ENCODE measurements at regions not wholly inside any gene's neighbourhood (a gene's known extent, or its start where the extent isn't known, plus 50 kb on each side); places are given as distances from the start of the nearest gene placed in this dataset.

DNA sequence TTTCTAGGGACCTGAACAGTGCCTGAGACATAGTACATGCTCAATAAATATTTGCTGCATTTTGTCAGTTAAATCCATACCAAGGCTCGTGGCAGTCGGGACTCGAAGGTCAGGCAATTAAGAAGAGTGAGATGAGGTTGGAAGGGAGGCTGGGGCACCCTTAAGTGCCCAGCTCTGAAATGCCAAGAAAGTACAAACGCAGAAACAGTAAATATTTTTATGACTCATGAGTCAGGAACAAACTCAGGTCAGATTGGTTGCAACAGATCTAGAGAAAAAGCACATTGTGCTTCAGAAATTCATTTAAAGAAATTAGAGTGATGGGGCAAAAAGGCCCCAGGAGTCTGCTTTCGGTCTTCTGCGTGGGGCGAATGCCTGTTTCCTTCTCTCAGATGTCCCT lies 83.0 kb upstream of the FZD10 start:
- intact Hi-C loops (cut with DNase I; ENCODE audit: low total_unique reads), result no loop called here
- H3K27me3 ChIP-seq, result peaks cover 0 to 5% of the 10 kb centered on the region in 2 donors

DNA sequence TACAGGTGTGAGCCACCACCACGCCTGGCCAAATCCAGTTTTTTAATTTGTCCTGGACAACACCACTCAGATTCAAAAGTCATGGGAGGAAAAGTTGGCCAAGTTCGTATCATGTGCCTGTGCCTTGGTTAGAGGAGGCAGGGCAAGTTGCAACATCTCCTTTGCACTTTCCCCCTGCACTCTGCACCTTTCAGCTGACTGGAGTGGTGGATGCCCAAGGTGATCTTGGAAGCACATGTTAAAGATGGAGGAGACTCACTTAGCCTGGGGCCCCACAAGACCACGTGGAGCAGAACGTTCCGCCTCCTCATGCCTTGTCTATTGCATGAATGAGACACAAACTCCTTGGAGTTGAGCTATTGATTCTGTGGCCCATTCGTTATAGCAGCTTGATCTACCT lies 82.1 kb upstream of the FZD10 start:
- Histone ChIP-seq H3K27ac (no peak overlapping the region), H3K27me3 (peaks cover 0 to 3% of the 10 kb centered on the region in 2 donors)

More for the DNA sequence above, 83.0 kb upstream of the FZD10 start:
- H3K4me3 ChIP-seq, result no peak overlapping the region
- no peaks in the 10 kb centered on the region for H3K4me1 ChIP-seq
- no peak for DNase-seq
- no peak overlapping the region for H3K27ac ChIP-seq
- H3K9me3 ChIP-seq, result no peaks in the 10 kb centered on the region
- no peaks in the 10 kb centered on the region for H3K36me3 ChIP-seq
- TF ChIP-seq, protein P1, sequence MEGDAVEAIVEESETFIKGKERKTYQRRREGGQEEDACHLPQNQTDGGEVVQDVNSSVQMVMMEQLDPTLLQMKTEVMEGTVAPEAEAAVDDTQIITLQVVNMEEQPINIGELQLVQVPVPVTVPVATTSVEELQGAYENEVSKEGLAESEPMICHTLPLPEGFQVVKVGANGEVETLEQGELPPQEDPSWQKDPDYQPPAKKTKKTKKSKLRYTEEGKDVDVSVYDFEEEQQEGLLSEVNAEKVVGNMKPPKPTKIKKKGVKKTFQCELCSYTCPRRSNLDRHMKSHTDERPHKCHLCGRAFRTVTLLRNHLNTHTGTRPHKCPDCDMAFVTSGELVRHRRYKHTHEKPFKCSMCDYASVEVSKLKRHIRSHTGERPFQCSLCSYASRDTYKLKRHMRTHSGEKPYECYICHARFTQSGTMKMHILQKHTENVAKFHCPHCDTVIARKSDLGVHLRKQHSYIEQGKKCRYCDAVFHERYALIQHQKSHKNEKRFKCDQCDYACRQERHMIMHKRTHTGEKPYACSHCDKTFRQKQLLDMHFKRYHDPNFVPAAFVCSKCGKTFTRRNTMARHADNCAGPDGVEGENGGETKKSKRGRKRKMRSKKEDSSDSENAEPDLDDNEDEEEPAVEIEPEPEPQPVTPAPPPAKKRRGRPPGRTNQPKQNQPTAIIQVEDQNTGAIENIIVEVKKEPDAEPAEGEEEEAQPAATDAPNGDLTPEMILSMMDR (IDR thresholded peaks at IDR 0.05), result no peak

DNA sequence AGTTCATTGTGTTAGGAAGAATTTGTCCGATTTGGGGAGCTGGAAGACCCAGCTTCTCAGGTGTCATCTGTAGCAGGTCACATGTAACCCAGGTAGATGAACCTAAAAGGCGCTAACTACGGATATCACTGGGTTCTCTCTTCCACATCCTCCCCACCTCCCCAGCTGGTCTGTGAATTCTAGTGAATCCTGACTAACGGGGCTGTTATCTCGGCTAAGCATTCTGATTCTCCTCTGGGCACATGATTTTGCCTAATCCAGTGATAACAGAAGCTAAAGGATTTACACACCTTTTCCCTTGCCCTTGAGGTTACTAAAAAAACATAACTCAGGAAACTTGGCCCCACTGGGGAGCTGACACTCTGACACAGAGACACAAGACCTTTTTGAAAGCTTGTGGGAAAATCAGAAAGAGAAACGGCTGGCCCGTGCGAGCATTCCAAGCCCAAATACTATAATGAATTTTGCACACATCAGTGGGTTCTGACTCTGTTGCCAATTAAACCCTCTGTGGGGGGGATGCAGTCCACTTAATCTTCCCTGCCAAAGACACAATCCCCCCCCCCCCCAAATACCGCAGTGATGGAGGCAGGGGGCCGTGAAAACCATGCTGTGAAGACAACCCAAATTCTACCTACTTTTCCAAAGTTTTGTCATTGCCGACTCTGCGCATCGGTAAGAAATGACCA lies 81.0 kb upstream of the FZD10 start:
- peaks cover 0 to 3% of the 10 kb centered on the region in 2 donors for H3K27me3 ChIP-seq
- H3K27ac ChIP-seq, result no peak overlapping the region
- DNase-seq, result no peak
- H3K4me3 ChIP-seq, result no peak overlapping the region
- H3K4me1 ChIP-seq, result no peaks in the 10 kb centered on the region
- TF ChIP-seq, protein P1 (IDR thresholded peaks at IDR 0.05), result no peak
- no peaks in the 10 kb centered on the region for H3K9me3 ChIP-seq
- H3K36me3 ChIP-seq, result no peaks in the 10 kb centered on the region
- intact Hi-C loops (cut with DNase I; ENCODE audit: low total_unique reads), result no loop called here

More for the DNA sequence above, 82.1 kb upstream of the FZD10 start:
- H3K4me1 ChIP-seq, result no peaks in the 10 kb centered on the region
- intact Hi-C loops (cut with DNase I; ENCODE audit: low total_unique reads), result no loop called here
- no peaks in the 10 kb centered on the region for H3K9me3 ChIP-seq
- H3K4me3 ChIP-seq, result no peak overlapping the region
- no peaks in the 10 kb centered on the region for H3K36me3 ChIP-seq
- no peak for DNase-seq
- TF ChIP-seq, protein P1 (IDR thresholded peaks at IDR 0.05), result no peak

DNA sequence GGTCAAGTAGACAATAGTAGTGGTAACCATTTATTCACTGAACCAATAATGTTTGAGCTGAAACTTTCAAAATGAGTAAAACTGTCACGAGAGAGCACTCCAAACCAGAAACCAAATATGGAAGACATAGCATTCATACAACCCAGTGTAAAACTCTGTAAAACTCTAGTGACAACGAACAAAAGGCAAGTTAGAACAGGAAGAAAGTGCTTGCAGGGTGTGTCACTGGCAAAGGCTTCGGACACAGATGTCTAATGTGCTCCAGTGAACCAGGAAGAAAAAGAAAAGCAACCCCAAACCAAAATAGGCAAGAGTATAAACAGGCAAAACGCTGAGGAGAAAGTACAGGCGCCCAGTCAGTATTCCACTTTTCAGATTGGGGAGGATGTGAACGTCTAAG lies 79.3 kb upstream of the FZD10 start:
- intact Hi-C loops (cut with DNase I; ENCODE audit: low total_unique reads), result no loop called here
- H3K9me3 ChIP-seq, result no peaks in the 10 kb centered on the region
- H3K4me3 ChIP-seq, result no peak overlapping the region
- no peak overlapping the region for H3K27ac ChIP-seq
- H3K27me3 ChIP-seq, result peaks cover 0 to 3% of the 10 kb centered on the region in 2 donors
- no peak for DNase-seq
- TF ChIP-seq, protein P1 (IDR thresholded peaks at IDR 0.05), result no peak
- no peaks in the 10 kb centered on the region for H3K36me3 ChIP-seq
- no peaks in the 10 kb centered on the region for H3K4me1 ChIP-seq

DNA sequence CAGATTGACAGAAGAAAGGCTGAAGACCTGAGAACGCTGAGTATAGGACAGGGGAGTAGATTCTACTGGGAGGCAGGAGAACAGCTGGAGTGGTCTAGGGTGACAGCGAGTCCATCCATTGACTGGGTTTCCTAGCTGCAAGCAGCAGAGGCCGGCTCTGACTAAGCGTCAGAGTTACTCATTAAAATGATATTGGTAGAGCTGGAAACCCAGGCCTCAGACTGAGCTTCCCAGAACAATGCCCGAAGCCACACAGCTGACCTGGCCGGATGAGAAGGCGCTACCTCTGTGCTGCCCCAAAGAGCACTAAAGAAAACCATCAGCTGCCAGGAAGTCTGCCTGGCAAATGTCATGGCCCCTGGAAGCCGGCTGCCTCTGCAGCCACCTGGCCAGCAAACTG lies 78.5 kb upstream of the FZD10 start:
- no peaks in the 10 kb centered on the region for H3K36me3 ChIP-seq
- H3K27me3 ChIP-seq, result peaks cover 0 to 3% of the 10 kb centered on the region in 2 donors
- H3K4me1 ChIP-seq, result no peaks in the 10 kb centered on the region
- intact Hi-C loops (cut with DNase I; ENCODE audit: low total_unique reads), result no loop called here
- no peaks in the 10 kb centered on the region for H3K9me3 ChIP-seq
- no peak overlapping the region for H3K27ac ChIP-seq
- TF ChIP-seq, protein P1 (IDR thresholded peaks at IDR 0.05), result no peak
- no peak overlapping the region for H3K4me3 ChIP-seq
- DNase-seq, result no peak

Data from tibial artery (tissue), 4 donors.